Effector memory CD4-positive, alpha-beta T cell (primary cell): ENCODE measurements at regions not wholly inside any gene's neighbourhood (a gene's known extent, or its start where the extent isn't known, plus 50 kb on each side); places are given as distances from the start of the nearest gene placed in this dataset.

Source experiments
- DNase-seq, 3 donors: peaks; one replicate each; pipeline ENCODE4 v3.0.0-alpha.2; 2020
- H3K27ac ChIP-seq: 2 replicates; pipeline ENCODE4 v1.7.0; 2013; ENCODE audit warnings: mild to moderate bottlenecking, low read length, moderate library complexity; ENCODE audit not compliant: insufficient read depth, poor library complexity, severe bottlenecking
- H3K27me3 ChIP-seq: replicated peaks from 2 replicates; pipeline ENCODE4 v1.7.0; 2013; ENCODE audit warnings: mild to moderate bottlenecking, low read length; ENCODE audit not compliant: insufficient read depth, control insufficient read depth, poor library complexity, severe bottlenecking
- H3K36me3 ChIP-seq: 2 replicates; pipeline ENCODE4 v1.7.0; 2013; ENCODE audit warnings: mild to moderate bottlenecking, low read length, moderate library complexity; ENCODE audit not compliant: control insufficient read depth, insufficient read depth
- H3K4me1 ChIP-seq: 2 replicates; pipeline ENCODE4 v1.7.0; 2013; ENCODE audit warnings: low read length, mild to moderate bottlenecking; ENCODE audit not compliant: control insufficient read depth, insufficient read depth, poor library complexity, severe bottlenecking
- H3K4me3 ChIP-seq: 2 replicates; pipeline ENCODE4 v1.7.0; 2013; ENCODE audit warnings: low read length, low read depth, mild to moderate bottlenecking; ENCODE audit not compliant: insufficient read depth, poor library complexity, severe bottlenecking
- H3K9me3 ChIP-seq: 2 replicates; pipeline ENCODE4 v1.7.0; 2013; ENCODE audit warnings: mild to moderate bottlenecking, low read length, moderate library complexity; ENCODE audit not compliant: control insufficient read depth

- no peak for DNase-seq
- no peaks in the 10 kb centered on the region for H3K36me3 ChIP-seq
- no peak overlapping the region for H3K4me3 ChIP-seq
- no peak overlapping the region for H3K27ac ChIP-seq
- H3K4me1 ChIP-seq = no peaks in the 10 kb centered on the region
- H3K9me3 ChIP-seq = peaks cover 5% of the 10 kb centered on the region
- no peaks in the 10 kb centered on the region for H3K27me3 ChIP-seq
These were observed 759.4 kb upstream of the C9orf72 start for GRCh38 chr9:28332648-28333047.

- Histone ChIP-seq H3K27ac (no peak overlapping the region), H3K27me3 (no peaks in the 10 kb centered on the region), H3K9me3 (no peaks in the 10 kb centered on the region), H3K4me3 (no peak overlapping the region), H3K36me3 (no peaks in the 10 kb centered on the region), H3K4me1 (no peaks in the 10 kb centered on the region)
- DNase-seq = no peak
These were observed 768.6 kb upstream of the C9orf72 start for GRCh38 chr9:28341913-28342312.

GRCh38 chr9:28342815-28343338 is 769.6 kb upstream of the C9orf72 start:
- Histone ChIP-seq H3K27me3 (no peaks in the 10 kb centered on the region), H3K4me3 (no peak overlapping the region), H3K27ac (no peak overlapping the region), H3K9me3 (no peaks in the 10 kb centered on the region), H3K36me3 (no peaks in the 10 kb centered on the region), H3K4me1 (no peaks in the 10 kb centered on the region)
- DNase-seq = no peak

- no peak overlapping the region for H3K4me3 ChIP-seq
- H3K4me1 ChIP-seq = no peaks in the 10 kb centered on the region
- no peaks in the 10 kb centered on the region for H3K36me3 ChIP-seq
- H3K27ac ChIP-seq = no peak overlapping the region
- H3K27me3 ChIP-seq = no peaks in the 10 kb centered on the region
- no peak for DNase-seq
- no peaks in the 10 kb centered on the region for H3K9me3 ChIP-seq
These were observed 789.9 kb upstream of the C9orf72 start for GRCh38 chr9:28363151-28363562.

- H3K27ac ChIP-seq = no peak overlapping the region
- H3K4me3 ChIP-seq = no peak overlapping the region
- no peaks in the 10 kb centered on the region for H3K27me3 ChIP-seq
- no peaks in the 10 kb centered on the region for H3K9me3 ChIP-seq
- no peaks in the 10 kb centered on the region for H3K36me3 ChIP-seq
- DNase-seq = no peak
- no peaks in the 10 kb centered on the region for H3K4me1 ChIP-seq
These were observed 791.8 kb upstream of the C9orf72 start for GRCh38 chr9:28365020-28365640.

GRCh38 chr9:28365728-28366127 is 792.4 kb upstream of the C9orf72 start:
- H3K4me3 ChIP-seq = no peak overlapping the region

GRCh38 chr9:28378231-28378630 is 805.0 kb upstream of the C9orf72 start:
- no peak overlapping the region for H3K4me3 ChIP-seq
- no peak for DNase-seq
- H3K9me3 ChIP-seq = no peaks in the 10 kb centered on the region
- no peaks in the 10 kb centered on the region for H3K27me3 ChIP-seq
- no peaks in the 10 kb centered on the region for H3K36me3 ChIP-seq
- H3K4me1 ChIP-seq = no peaks in the 10 kb centered on the region
- no peak overlapping the region for H3K27ac ChIP-seq

More at GRCh38 chr9:28365728-28366127, 792.4 kb upstream of the C9orf72 start:
- Histone ChIP-seq H3K36me3 (no peaks in the 10 kb centered on the region), H3K4me1 (no peaks in the 10 kb centered on the region), H3K9me3 (no peaks in the 10 kb centered on the region), H3K27ac (no peak overlapping the region), H3K27me3 (no peaks in the 10 kb centered on the region)
- DNase-seq = no peak

- H3K27me3 ChIP-seq = no peaks in the 10 kb centered on the region
- H3K27ac ChIP-seq = no peak overlapping the region
- no peaks in the 10 kb centered on the region for H3K4me1 ChIP-seq
- no peak overlapping the region for H3K4me3 ChIP-seq
- H3K9me3 ChIP-seq = no peaks in the 10 kb centered on the region
- DNase-seq = no peak
- H3K36me3 ChIP-seq = no peaks in the 10 kb centered on the region
These were observed 805.8 kb upstream of the C9orf72 start for GRCh38 chr9:28379082-28379481.

- no peaks in the 10 kb centered on the region for H3K27me3 ChIP-seq
- H3K9me3 ChIP-seq = no peaks in the 10 kb centered on the region
- no peaks in the 10 kb centered on the region for H3K36me3 ChIP-seq
- no peak for DNase-seq
- H3K4me1 ChIP-seq = no peaks in the 10 kb centered on the region
- H3K27ac ChIP-seq = no peak overlapping the region
- H3K4me3 ChIP-seq = no peak overlapping the region
These were observed 816.1 kb upstream of the C9orf72 start for GRCh38 chr9:28389411-28389810.

- no peak for DNase-seq
These were observed 821.5 kb upstream of the C9orf72 start for GRCh38 chr9:28394774-28395173.

More at GRCh38 chr9:28394774-28395173, 821.5 kb upstream of the C9orf72 start:
- Histone ChIP-seq H3K4me1 (no peaks in the 10 kb centered on the region), H3K4me3 (no peak overlapping the region), H3K36me3 (no peaks in the 10 kb centered on the region), H3K27ac (no peak overlapping the region), H3K27me3 (no peaks in the 10 kb centered on the region), H3K9me3 (no peaks in the 10 kb centered on the region)
